ENCODE measurements at regions not wholly inside any gene's neighbourhood (a gene's known extent, or its start where the extent isn't known, plus 50 kb on each side); places are given as distances from the start of the nearest gene placed in this dataset.
"Not testable (repeated sequence)": the region's sequence is repeated elsewhere in the genome, so short reads cannot be mapped to it uniquely, and the experiment has no call there.

DNA sequence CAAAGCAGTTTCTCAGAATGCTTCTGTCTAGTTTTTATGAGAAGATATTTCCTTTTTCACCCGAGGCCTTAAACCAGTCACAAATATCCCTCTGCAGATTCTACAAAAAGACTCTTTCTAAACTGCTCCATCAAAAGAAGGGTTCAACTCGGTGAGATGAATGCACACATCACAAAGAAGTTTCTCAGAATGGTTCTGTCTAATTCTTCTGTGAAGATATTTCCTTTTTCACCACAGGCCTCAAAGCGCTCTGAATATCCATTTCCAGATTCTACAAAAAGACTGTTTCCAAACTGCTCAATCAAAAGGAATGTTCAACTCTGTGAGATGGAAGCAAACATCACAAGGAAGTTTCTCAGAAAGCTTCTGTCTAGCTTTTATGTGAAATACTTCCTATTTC, 1843.3 kb downstream of the UQCRFS1 start:
- TF ChIP-seq CTCF, EZH2phosphoT487, EZH2 (IDR thresholded peaks at IDR 0.05): not testable (repeated sequence)
